Activated CD8-positive, alpha-beta T cell treated with anti-CD3 and anti-CD28 coated beads, Interleukin-2, amount 10 ng/mL, durations not matched to agents 7 days and 5 days (primary cell): ENCODE measurements at regions not wholly inside any gene's neighbourhood (a gene's known extent, or its start where the extent isn't known, plus 50 kb on each side); places are given as distances from the start of the nearest gene placed in this dataset.
A peak's percentile ranks its signal among the peaks of the same experiment; 100 is the strongest.
"Not testable (repeated sequence)": the region's sequence is repeated elsewhere in the genome, so short reads cannot be mapped to it uniquely, and the experiment has no call there.

Source experiments
- ATAC-seq: fragments of 150-1000 bp; cut with Tn5 transposase; one replicate; pipeline ENCODE4 v1.10.0; 2021; ENCODE audit warnings: moderate library complexity
- CTCF ChIA-PET: fragments of 350-600 bp; sonication (Branson Sonifier 250); formaldehyde crosslinking; loops from one replicate; lab custom pipeline; 2021; ENCODE audit warnings: antibody characterized with exemption; lab: Charles Lee
- POLR2A ChIA-PET: fragments of 350-600 bp; sonication (Branson Sonifier 250); formaldehyde crosslinking; loops from one replicate; lab custom pipeline; 2021; ENCODE audit warnings: antibody characterized with exemption; lab: Charles Lee
- DNase-seq: peaks from one replicate; pipeline ENCODE4 v3.0.0-alpha.2; 2020
- H3K27ac Mint-ChIP-seq: one replicate; pipeline ENCODE4 v1.8.0; 2021; ENCODE audit warnings: mild to moderate bottlenecking, mixed read lengths
- H3K27me3 Mint-ChIP-seq: one replicate; pipeline ENCODE4 v1.8.0; 2021; ENCODE audit warnings: low read depth, mixed read lengths
- H3K36me3 Mint-ChIP-seq: one replicate; pipeline ENCODE4 v1.8.0; 2021; ENCODE audit warnings: low read depth, mixed read lengths
- H3K4me1 Mint-ChIP-seq: one replicate; pipeline ENCODE4 v1.8.0; 2021; ENCODE audit warnings: low read depth, mixed read lengths
- H3K4me3 Mint-ChIP-seq: one replicate; pipeline ENCODE4 v1.8.0; 2021; ENCODE audit warnings: mild to moderate bottlenecking, mixed read lengths
- H3K9me3 Mint-ChIP-seq: one replicate; pipeline ENCODE4 v1.8.0; 2022; ENCODE audit warnings: mixed read lengths; ENCODE audit not compliant: insufficient read depth

DNA sequence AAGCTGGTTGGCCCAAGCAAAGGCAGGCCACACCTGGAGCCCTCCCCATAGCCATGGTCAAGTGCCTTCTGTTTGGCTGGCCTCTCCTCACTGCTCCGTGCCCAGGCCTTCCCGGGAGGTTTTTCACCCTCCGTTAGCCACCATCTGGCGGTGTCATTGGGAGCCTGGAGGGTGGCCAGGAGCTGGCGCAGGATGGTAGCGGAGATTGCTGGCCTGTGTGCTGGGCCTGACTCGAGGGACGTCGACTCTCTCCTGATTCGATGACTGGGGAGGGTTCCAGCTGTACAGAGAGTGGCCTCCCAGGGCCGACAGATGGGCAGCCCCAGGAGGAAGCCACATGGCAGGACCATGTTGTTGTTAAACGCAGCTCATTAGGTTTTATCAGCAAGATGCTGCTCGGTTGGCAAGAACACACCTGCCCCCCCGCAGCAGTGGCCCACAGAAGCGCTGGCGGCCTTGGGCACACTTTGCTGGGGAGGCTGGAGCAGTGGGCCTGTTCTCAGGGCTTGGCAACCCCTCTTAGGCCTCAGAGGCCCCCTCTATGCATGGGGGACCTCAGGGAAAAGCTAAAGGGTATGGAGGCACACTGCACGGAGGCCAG, 64.0 kb upstream of the CACUL1 start:
- Mint-ChIP-seq H3K27ac (no peak overlapping the region), H3K4me3 (no peak overlapping the region), H3K36me3 (no peaks in the 10 kb centered on the region), H3K9me3 (no peaks in the 10 kb centered on the region), H3K4me1 (no peaks in the 10 kb centered on the region), H3K27me3 (no peaks in the 10 kb centered on the region)
- ATAC-seq (no peak), DNase-seq (no peak)
- CTCF ChIA-PET: no interaction called here
- POLR2A ChIA-PET: no interaction called here

DNA sequence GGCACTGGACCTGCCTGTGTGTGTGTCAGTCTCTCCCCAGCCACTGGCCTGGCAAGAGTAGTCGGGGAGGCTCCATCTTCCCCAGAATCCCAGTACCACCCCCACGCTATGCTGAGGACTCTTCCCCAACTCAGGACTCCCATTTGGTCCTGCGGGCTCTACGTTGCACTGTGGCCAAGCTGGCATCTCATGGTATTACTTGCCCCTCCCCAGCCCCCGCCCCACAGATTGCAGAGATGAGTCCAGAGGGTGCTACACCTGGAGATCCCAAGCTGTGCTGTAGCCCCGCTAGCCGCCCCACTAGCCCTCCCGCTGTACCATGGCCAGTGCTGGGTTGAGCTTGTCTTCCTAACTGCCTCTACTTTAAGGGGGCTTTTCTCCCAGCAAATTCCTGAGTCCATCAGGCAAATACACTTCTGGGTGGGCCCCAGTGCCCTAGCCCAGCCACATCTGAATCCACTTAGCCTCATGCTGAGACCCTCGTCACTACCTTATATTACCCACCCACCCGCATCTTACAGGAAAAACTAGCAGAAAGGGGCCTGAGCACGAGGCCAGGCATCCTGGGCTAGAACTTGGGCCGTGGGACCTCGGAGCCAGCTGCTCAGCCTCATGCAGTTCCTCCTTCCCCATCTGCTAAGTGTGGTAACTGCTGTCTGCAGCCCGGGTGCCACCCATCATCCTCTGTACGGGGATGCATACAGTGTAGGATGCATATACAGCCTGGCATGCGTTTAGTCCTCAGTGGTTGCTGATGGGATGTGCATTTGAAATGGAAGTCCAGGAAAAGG, 65.8 kb upstream of the CACUL1 start:
- H3K36me3 Mint-ChIP-seq: no peaks in the 10 kb centered on the region
- H3K4me1 Mint-ChIP-seq: no peaks in the 10 kb centered on the region
- no peaks in the 10 kb centered on the region for H3K9me3 Mint-ChIP-seq
- no peak for DNase-seq
- POLR2A ChIA-PET: no interaction called here
- H3K27ac Mint-ChIP-seq: no peak overlapping the region
- no peaks in the 10 kb centered on the region for H3K27me3 Mint-ChIP-seq
- no peak for ATAC-seq
- no peak overlapping the region for H3K4me3 Mint-ChIP-seq
- CTCF ChIA-PET: interaction anchor here (1.6 kb wide), 1 partner anchor 101 kb away, joined by 3 read pairs; no protein-coding TSS in a partner anchor

DNA sequence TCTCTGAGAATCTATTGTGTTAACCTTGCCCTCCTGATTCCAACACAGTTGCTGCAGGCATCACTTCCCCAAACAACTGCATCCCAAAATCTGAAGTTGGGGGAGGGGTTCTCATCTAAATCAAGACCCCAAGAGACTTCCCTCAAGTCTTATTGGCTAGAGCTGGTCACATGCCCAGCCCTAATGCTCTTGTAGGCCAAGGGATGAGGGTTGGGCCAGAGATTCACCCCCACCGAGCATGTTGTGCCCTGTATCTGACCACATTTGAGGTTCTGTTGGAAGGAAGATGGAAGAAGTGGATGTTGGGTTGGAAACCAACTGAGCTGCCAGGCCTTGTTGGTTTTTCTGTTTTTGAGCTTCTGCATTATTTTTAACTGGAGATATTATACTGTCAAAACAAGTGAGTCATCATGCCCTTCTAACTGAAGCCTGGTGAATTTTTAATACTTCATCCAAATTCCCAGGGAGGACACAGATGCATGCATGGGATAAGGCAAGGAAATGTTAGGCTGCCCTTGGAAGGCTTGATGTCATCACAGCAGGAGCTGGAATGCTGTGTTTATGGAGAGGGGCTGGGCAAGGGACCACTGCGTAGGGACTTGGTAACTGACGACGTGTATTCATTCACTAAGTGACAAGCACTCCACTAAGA, 68.6 kb upstream of the CACUL1 start:
- Mint-ChIP-seq H3K27ac (no peak overlapping the region), H3K4me3 (no peak overlapping the region), H3K9me3 (no peaks in the 10 kb centered on the region), H3K36me3 (no peaks in the 10 kb centered on the region), H3K27me3 (no peaks in the 10 kb centered on the region), H3K4me1 (no peaks in the 10 kb centered on the region)
- no peak for DNase-seq
- CTCF ChIA-PET: no interaction called here
- POLR2A ChIA-PET: no interaction called here
- ATAC-seq: no peak

DNA sequence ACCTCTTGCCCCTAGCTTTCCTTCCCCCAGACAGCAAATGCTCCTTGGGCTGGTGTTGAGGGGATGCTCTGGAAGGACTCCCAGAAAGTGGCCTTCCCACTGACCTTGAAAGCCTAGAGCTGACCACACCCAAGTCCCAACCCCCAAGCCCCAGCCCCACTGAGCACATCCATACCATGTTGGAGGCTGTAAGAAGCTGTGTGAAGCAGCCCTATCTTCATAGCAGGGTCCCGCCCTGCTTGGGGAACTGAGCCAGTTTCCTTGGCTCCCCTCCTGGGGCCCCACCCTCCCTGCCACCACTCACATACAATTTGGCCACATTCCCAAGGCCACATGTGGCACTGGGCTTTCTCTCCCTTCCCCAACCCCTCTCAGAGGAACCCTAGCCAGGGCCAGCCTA, 72.3 kb upstream of the CACUL1 start:
- Mint-ChIP-seq H3K4me3 (no peak overlapping the region), H3K27ac (no peak overlapping the region), H3K9me3 (no peaks in the 10 kb centered on the region), H3K4me1 (peaks cover 3% of the 10 kb centered on the region), H3K27me3 (no peaks in the 10 kb centered on the region), H3K36me3 (no peaks in the 10 kb centered on the region)
- ATAC-seq (no peak), DNase-seq (no peak)
- ChIA-PET POLR2A (no interaction called here), CTCF (interaction anchor here (1.4 to 1.9 kb wide), 2 partner anchors 11 to 42 kb away, joined by 3 to 4 read pairs; no protein-coding TSS in a partner anchor)

DNA sequence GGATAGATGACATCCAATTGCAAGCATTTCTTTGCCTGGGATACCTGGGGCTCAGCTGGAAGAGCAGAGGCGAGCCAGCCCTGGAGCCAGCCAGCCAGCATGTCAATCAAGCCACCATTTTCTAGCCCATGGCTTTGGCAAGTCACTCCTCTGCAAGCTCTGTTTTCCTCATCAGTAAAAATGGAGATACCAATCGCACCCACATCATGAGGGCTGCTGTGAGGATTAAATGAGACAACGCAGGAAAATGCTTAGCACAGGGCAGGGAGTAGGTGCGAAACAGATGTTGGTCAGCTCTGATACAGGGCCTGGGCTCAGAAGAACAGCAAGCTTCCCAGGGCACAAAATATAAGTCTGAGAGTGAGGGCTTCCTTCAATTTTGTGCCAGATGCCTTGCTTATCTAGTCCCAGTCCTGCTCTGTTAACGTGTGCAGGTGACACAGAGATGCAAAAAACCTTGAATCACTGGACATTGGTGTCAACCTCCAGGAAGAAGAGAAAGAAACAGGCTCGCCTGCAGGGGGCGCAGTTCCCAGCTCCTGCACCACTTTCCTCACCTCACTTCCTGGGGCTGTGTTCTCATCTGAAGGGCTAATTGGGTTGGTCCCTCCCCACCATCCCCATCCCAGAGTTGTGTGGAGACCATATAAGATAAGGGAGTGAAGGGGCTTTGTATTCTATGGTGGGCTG, 72.8 kb upstream of the CACUL1 start:
- DNase-seq (no peak), ATAC-seq (no peak)
- H3K27me3 Mint-ChIP-seq: no peaks in the 10 kb centered on the region
- no peaks in the 10 kb centered on the region for H3K9me3 Mint-ChIP-seq
- H3K4me1 Mint-ChIP-seq: peaks cover 7% of the 10 kb centered on the region
- ChIA-PET CTCF (interaction anchor here (0.9 to 1.9 kb wide), 3 partner anchors 12 to 43 kb away, joined by 3 to 4 read pairs (median 3); no protein-coding TSS in a partner anchor), POLR2A (no interaction called here)
- no peak overlapping the region for H3K4me3 Mint-ChIP-seq
- no peaks in the 10 kb centered on the region for H3K36me3 Mint-ChIP-seq
- H3K27ac Mint-ChIP-seq: no peak overlapping the region

DNA sequence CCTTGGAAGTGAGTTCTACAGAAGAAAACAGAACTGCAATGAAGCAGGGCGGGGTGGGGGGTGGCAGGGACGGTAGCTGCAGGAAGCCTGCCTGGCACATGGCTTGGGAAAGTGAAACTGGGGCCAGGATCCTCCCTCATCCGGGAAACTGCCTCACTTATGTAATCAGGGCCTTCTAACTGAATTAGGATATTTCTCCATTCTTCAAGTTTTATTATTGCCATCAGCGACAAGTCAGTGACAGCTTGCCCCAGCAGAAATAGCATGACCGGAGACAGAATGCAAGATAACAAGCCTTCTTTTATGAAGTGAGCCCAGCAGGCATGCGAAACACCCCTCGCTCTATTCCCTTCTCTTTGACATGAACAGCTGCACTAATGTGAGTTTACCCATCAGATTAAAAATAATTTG, 77.5 kb upstream of the CACUL1 start:
- ATAC-seq (no peak), DNase-seq (no peak)
- Mint-ChIP-seq H3K27me3 (no peaks in the 10 kb centered on the region), H3K4me3 (no peak overlapping the region), H3K27ac (no peak overlapping the region), H3K36me3 (no peaks in the 10 kb centered on the region), H3K4me1 (peaks cover 7% of the 10 kb centered on the region), H3K9me3 (no peaks in the 10 kb centered on the region)
- ChIA-PET POLR2A (no interaction called here), CTCF (interaction anchor here (1.0 to 2.5 kb wide), 2 partner anchors 18 to 373 kb away, joined by 3 to 6 read pairs; no protein-coding TSS in a partner anchor)

DNA sequence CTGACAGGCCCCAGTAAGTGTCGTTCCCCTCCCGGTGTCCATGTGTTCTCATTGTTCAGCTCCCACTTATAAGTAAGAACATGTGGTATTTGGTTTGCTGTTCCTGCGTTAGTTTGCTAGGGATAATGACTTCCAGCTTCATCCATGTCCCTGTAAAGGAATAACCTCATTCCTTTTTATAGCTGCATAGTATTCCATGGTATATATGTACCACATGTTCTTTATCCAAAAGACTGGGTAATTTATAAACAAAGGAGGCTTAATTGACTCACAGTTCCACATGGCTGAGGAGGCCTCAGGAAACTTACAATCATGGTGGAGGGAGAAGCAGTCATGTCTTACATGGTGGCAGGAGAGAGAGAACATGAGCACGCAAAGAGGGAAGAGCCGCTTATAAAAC, 79.6 kb upstream of the CACUL1 start:
- H3K4me3 Mint-ChIP-seq, H3K36me3 Mint-ChIP-seq, ATAC-seq, H3K27ac Mint-ChIP-seq, POLR2A ChIA-PET, H3K27me3 Mint-ChIP-seq, DNase-seq, H3K9me3 Mint-ChIP-seq, H3K4me1 Mint-ChIP-seq: not testable (repeated sequence)
- CTCF ChIA-PET: interaction anchor here (1.4 kb wide), 1 partner anchor 16 kb away, joined by 3 read pairs; no protein-coding TSS in a partner anchor

DNA sequence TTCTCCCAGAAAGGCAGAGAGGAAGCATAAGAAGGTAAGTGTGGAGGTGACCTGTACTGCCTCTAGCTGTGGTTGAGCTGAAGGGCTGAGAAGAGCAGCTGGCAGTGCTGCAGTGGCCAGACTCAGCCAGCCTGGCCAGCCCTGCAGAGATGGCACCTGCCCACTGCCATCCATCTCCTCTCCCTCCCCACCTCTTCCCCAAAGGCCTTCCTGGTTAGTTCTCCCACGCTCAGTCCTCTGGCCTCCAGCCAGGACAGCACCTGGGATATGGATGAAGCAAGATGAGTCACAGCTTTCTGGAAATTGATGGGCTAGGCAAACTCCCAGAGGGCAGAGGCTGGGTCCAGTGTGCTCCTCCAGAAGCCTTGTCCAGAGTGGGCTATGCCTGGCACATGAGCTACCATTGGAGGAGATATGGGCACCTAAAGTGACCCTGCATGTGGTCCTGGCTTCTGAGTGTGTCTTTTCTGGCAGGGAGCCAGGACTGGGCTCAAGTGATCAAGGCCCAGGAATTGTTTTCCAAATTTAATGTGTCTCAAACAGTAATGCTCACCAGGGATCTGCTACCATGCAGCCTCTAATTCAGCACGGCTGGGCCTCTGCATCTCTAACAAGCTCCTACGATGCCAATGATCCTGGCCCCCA, 81.0 kb upstream of the CACUL1 start:
- H3K9me3 Mint-ChIP-seq: no peaks in the 10 kb centered on the region
- no peak overlapping the region for H3K4me3 Mint-ChIP-seq
- peaks cover 4% of the 10 kb centered on the region for H3K27me3 Mint-ChIP-seq
- DNase-seq: no peak
- POLR2A ChIA-PET: no interaction called here
- ATAC-seq: no peak
- CTCF ChIA-PET: interaction anchor here (0.7 kb wide), 1 partner anchor 14 kb away, joined by 4 read pairs; no protein-coding TSS in a partner anchor
- no peaks in the 10 kb centered on the region for H3K36me3 Mint-ChIP-seq
- H3K4me1 Mint-ChIP-seq: peaks cover 16% of the 10 kb centered on the region
- no peak overlapping the region for H3K27ac Mint-ChIP-seq

DNA sequence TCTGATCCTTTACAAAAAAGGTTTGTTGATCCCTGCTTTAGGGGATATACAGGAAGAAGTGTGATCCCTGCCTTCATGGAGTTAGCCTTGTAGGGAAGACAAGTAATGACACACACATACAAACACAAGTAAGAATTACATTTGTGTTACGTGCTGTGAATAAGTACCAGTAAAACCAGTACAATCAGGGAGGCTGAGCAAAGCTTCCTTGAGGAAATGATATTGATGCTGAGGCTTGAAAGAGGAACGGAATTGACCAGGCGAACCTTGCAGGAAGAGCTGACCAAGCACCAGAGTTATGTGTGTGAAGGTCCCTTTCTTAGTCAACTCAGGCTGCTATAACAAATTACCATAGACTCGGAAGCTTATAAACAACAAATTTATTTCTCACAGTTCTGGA, 83.6 kb upstream of the CACUL1 start:
- ChIA-PET POLR2A (no interaction called here), CTCF (no interaction called here)
- ATAC-seq (no peak), DNase-seq (no peak)
- H3K9me3 Mint-ChIP-seq: no peaks in the 10 kb centered on the region
- no peak overlapping the region for H3K4me3 Mint-ChIP-seq
- H3K27ac Mint-ChIP-seq: no peak overlapping the region
- H3K4me1 Mint-ChIP-seq: peaks cover 9% of the 10 kb centered on the region
- H3K27me3 Mint-ChIP-seq: peaks cover 4% of the 10 kb centered on the region
- H3K36me3 Mint-ChIP-seq: no peaks in the 10 kb centered on the region

DNA sequence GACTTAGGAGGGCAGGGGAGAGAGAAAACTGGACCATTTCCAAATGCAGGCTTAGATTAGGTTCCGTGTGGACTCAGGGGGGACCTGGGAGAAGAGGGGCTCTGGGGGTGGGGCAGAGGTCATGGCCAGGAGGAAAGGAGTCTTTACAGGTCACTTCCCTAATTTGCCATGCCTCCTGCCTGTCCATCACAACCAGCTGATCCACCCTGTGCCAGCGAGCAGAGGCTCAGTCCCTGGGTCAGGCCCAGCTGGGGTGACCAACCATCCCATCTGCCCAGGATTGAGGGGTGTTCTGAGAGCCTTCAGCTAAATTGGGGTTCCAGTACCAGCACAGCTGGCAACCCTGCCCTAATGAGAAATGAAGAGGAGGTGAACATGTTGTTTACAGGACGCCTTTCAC, 84.6 kb upstream of the CACUL1 start:
- ChIA-PET POLR2A (no interaction called here), CTCF (no interaction called here)
- DNase-seq (no peak), ATAC-seq (no peak)
- Mint-ChIP-seq H3K4me3 (no peak overlapping the region), H3K36me3 (no peaks in the 10 kb centered on the region), H3K27me3 (peaks cover 4% of the 10 kb centered on the region), H3K4me1 (peaks cover 9% of the 10 kb centered on the region), H3K9me3 (no peaks in the 10 kb centered on the region), H3K27ac (no peak overlapping the region)

DNA sequence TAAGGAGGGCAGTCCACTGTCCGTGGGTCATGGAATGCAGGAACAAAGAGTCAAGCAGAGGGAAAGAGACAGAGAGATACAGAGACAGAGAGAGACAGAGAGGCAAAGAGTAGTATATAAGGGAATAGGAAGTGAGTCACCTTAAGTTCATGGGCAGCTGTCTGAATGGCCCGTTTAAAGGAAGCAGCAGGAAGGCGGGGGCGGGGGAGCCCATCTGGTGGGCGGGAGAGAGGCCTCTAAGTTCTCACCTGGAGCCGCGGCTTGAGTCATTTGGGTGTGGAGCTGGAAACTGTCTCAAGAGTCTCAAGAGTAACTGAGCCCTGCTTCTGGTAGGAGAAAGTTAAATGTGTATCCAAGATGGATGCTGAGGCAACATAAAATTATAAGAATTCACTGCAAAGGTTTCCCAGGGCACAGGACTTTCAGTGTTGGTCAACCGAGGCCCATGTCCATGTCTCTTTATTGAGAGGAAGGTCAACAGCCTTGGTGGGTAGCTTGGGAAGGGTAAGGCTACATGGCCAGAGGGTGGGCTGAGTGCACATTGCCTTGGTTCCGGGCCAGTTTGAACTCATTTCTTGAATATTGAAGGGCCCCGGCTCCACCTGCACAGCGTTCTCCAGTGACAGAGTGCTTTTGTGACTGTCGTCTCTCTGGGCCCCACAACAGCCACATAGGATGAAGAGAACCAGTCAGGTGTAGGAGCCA, 85.5 kb upstream of the CACUL1 start:
- CTCF ChIA-PET: no interaction called here
- no peaks in the 10 kb centered on the region for H3K9me3 Mint-ChIP-seq
- no peak overlapping the region for H3K27ac Mint-ChIP-seq
- POLR2A ChIA-PET: no interaction called here
- no peak overlapping the region for H3K4me3 Mint-ChIP-seq
- peaks cover 9% of the 10 kb centered on the region for H3K4me1 Mint-ChIP-seq
- no peaks in the 10 kb centered on the region for H3K36me3 Mint-ChIP-seq
- peaks cover 7% of the 10 kb centered on the region for H3K27me3 Mint-ChIP-seq
- ATAC-seq (no peak), DNase-seq (peak; percentile 38)
